SK-N-MC (cell line): ENCODE measurements at regions not wholly inside any gene's neighbourhood (a gene's known extent, or its start where the extent isn't known, plus 50 kb on each side); places are given as distances from the start of the nearest gene placed in this dataset.

ENCODE experiments used
- DNase-seq: peaks from one replicate; pipeline ENCODE4 v3.0.0-alpha.2; 2011; ENCODE audit warnings: low read depth, low spot score
- H3K27ac ChIP-seq: fragments of 200-600 bp; sonication (generic); 2 replicates; pipeline ENCODE4 v1.5.1; 2016; ENCODE audit warnings: mixed run types
- H3K36me3 ChIP-seq: fragments of 200-600 bp; sonication (generic); 2 replicates; pipeline ENCODE4 v1.6.1; 2017; ENCODE audit warnings: antibody characterized with exemption, low read length, mixed read lengths; ENCODE audit not compliant: insufficient read depth
- H3K4me3 ChIP-seq: fragments of 200-600 bp; sonication (generic); 2 replicates; pipeline ENCODE4 v1.5.1; 2016
- H3K9ac ChIP-seq: fragments of 200-600 bp; sonication (generic); 2 replicates; pipeline ENCODE4 v1.8.0; 2017; ENCODE audit warnings: mixed run types, mixed read lengths; ENCODE audit not compliant: insufficient read length
- H3K9me3 ChIP-seq: fragments of 200-600 bp; sonication (generic); 2 replicates; pipeline ENCODE4 v1.6.1; 2017; ENCODE audit warnings: low read depth, mild to moderate bottlenecking, antibody characterized with exemption, low read length, moderate library complexity, mixed read lengths
- EZH2 ChIP-seq: fragments of 200-600 bp; sonication (generic); IDR thresholded peaks from one replicate; pipeline ENCODE4 v1.6.1; 2017; ENCODE audit warnings: antibody characterized with exemption
- FOXP2 ChIP-seq: optimal IDR thresholded peaks from 2 replicates; pipeline ENCODE3; 2011; ENCODE audit warnings: mild to moderate bottlenecking, moderate library complexity; ENCODE audit not compliant: insufficient read depth; ENCODE audit errors: extremely low read length, control extremely low read depth
- POLR2AphosphoS5 ChIP-seq: IDR thresholded peaks from 2 replicates; pipeline ENCODE4 v1.6.1; 2012; ENCODE audit warnings: mild to moderate bottlenecking, low read depth, low read length, borderline replicate concordance

- Histone ChIP-seq H3K27ac (no peak overlapping the region), H3K9ac (no peak overlapping the region), H3K9me3 (no peaks in the 10 kb centered on the region), H3K36me3 (no peaks in the 10 kb centered on the region), H3K4me3 (no peak overlapping the region)
- TF ChIP-seq EZH2 = no peak
- TF ChIP-seq POLR2AphosphoS5 = no peak
- TF ChIP-seq FOXP2 = no peak
- no peak for DNase-seq
Measured at GRCh38 chr6:48419992-48420391, 309.0 kb upstream of the PTCHD4 start.

GRCh38 chr6:48417927-48418326 is 306.9 kb upstream of the PTCHD4 start:
- no peak overlapping the region for H3K27ac ChIP-seq
- no peak for DNase-seq
- H3K9ac ChIP-seq = no peak overlapping the region
- H3K36me3 ChIP-seq = no peaks in the 10 kb centered on the region
- H3K9me3 ChIP-seq = no peaks in the 10 kb centered on the region
- TF ChIP-seq FOXP2 = no peak
- no peak overlapping the region for H3K4me3 ChIP-seq

GRCh38 chr6:48412656-48413055 is 301.7 kb upstream of the PTCHD4 start:
- Histone ChIP-seq H3K4me3 (no peak overlapping the region), H3K27ac (no peak overlapping the region), H3K36me3 (no peaks in the 10 kb centered on the region), H3K9ac (no peak overlapping the region), H3K9me3 (no peaks in the 10 kb centered on the region)
- DNase-seq = no peak
- no peak for TF ChIP-seq EZH2
- no peak for TF ChIP-seq POLR2AphosphoS5
- TF ChIP-seq FOXP2 = no peak

- Histone ChIP-seq H3K4me3 (no peak overlapping the region), H3K36me3 (no peaks in the 10 kb centered on the region), H3K9ac (no peak overlapping the region), H3K27ac (no peak overlapping the region), H3K9me3 (no peaks in the 10 kb centered on the region)
- DNase-seq = no peak
- TF ChIP-seq EZH2 = no peak
- TF ChIP-seq POLR2AphosphoS5 = no peak
- no peak for TF ChIP-seq FOXP2
Measured at GRCh38 chr6:48404927-48405326, 293.9 kb upstream of the PTCHD4 start.

GRCh38 chr6:48403587-48403986 is 292.6 kb upstream of the PTCHD4 start:
- H3K27ac ChIP-seq = no peak overlapping the region
- TF ChIP-seq POLR2AphosphoS5 = no peak
- no peak for TF ChIP-seq EZH2
- TF ChIP-seq FOXP2 = no peak
- H3K9me3 ChIP-seq = no peaks in the 10 kb centered on the region
- H3K9ac ChIP-seq = no peak overlapping the region
- H3K36me3 ChIP-seq = no peaks in the 10 kb centered on the region
- DNase-seq = no peak
- no peak overlapping the region for H3K4me3 ChIP-seq

GRCh38 chr6:48401016-48401415 is 290.0 kb upstream of the PTCHD4 start:
- DNase-seq = no peak
- Histone ChIP-seq H3K9me3 (no peaks in the 10 kb centered on the region), H3K4me3 (no peak overlapping the region), H3K36me3 (no peaks in the 10 kb centered on the region), H3K9ac (no peak overlapping the region), H3K27ac (no peak overlapping the region)
- TF ChIP-seq EZH2 (no peak), FOXP2 (no peak), POLR2AphosphoS5 (no peak)

GRCh38 chr6:48397887-48398286 is 286.9 kb upstream of the PTCHD4 start:
- Histone ChIP-seq H3K36me3 (no peaks in the 10 kb centered on the region), H3K27ac (no peak overlapping the region), H3K4me3 (no peak overlapping the region), H3K9me3 (no peaks in the 10 kb centered on the region), H3K9ac (no peak overlapping the region)
- TF ChIP-seq EZH2 = no peak
- TF ChIP-seq FOXP2 = no peak
- TF ChIP-seq POLR2AphosphoS5 = no peak
- no peak for DNase-seq

GRCh38 chr6:48389146-48390043 is 278.4 kb upstream of the PTCHD4 start:
- DNase-seq = no peak
- TF ChIP-seq FOXP2 = no peak
- TF ChIP-seq POLR2AphosphoS5 = no peak
- TF ChIP-seq EZH2 = no peak
- Histone ChIP-seq H3K9ac (no peak overlapping the region), H3K4me3 (no peak overlapping the region), H3K36me3 (no peaks in the 10 kb centered on the region), H3K9me3 (no peaks in the 10 kb centered on the region), H3K27ac (no peak overlapping the region)

- H3K9ac ChIP-seq = no peak overlapping the region
- no peak for TF ChIP-seq FOXP2
- TF ChIP-seq POLR2AphosphoS5 = no peak
- TF ChIP-seq EZH2 = no peak
- no peak overlapping the region for H3K4me3 ChIP-seq
- H3K27ac ChIP-seq = no peak overlapping the region
- no peaks in the 10 kb centered on the region for H3K36me3 ChIP-seq
- DNase-seq = no peak
- H3K9me3 ChIP-seq = no peaks in the 10 kb centered on the region
Measured at GRCh38 chr6:48388044-48388443, 277.0 kb upstream of the PTCHD4 start.
